HG03139 (cell line): ENCODE measurements at regions not wholly inside any gene's neighbourhood (a gene's known extent, or its start where the extent isn't known, plus 50 kb on each side); places are given as distances from the start of the nearest gene placed in this dataset.
"Not testable (repeated sequence)": the region's sequence is repeated elsewhere in the genome, so short reads cannot be mapped to it uniquely, and the experiment has no call there.

Experiments used
- ATAC-seq: cut with Tn5 transposase; IDR thresholded peaks from one replicate; pipeline ENCODE4 v1.9.1; 2021; ENCODE audit not compliant: unreplicated experiment

DNA sequence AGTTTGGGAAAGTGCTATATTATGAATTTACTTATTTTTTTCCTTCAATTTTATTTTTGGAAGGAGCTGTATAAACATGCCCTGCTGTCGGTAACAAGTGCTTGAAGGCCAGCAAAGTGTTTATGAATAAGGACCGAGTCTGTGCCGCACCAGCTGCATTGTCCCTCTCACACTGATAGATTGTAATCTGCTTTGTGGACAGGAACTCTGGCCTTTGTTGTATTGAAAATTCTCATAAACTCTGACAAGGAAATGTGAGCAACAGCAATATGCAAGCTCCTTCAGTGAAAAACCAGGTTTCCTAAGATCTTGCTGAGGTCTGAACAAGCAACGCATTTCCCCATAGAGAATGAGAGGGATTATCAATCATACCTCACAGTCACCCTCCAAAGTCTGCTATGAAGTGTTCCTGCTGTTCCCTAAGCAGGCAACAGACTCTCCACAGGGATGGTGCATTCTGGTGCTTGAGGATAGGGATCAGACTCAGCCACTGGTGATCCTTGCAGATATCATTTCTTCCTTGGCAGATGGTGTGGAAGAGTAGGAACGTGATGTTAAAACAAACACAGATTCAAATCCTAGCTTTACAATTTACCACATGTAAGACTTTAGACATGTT is 109.6 kb downstream of the KCNJ2 start:
- no peak for ATAC-seq

DNA sequence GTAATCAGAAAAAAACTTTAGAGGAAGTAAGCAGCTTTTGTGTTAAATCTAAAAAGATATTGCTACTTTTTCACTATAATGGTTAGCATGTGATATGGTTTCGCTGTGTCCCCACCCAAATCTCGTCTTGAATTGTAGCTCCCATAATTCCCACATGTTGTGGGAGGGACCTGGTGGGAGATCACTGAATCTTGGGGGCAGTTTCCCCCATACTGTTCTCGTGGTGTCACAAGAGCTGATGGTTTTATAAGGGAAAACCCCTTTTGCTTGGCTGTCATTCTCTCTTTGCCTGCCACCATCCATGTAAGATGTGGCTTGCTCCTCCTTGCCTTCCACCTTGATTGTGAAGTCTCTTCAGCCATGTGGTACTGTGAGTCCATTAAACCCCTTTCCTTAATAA is 117.1 kb downstream of the KCNJ2 start:
- no peak for ATAC-seq

DNA sequence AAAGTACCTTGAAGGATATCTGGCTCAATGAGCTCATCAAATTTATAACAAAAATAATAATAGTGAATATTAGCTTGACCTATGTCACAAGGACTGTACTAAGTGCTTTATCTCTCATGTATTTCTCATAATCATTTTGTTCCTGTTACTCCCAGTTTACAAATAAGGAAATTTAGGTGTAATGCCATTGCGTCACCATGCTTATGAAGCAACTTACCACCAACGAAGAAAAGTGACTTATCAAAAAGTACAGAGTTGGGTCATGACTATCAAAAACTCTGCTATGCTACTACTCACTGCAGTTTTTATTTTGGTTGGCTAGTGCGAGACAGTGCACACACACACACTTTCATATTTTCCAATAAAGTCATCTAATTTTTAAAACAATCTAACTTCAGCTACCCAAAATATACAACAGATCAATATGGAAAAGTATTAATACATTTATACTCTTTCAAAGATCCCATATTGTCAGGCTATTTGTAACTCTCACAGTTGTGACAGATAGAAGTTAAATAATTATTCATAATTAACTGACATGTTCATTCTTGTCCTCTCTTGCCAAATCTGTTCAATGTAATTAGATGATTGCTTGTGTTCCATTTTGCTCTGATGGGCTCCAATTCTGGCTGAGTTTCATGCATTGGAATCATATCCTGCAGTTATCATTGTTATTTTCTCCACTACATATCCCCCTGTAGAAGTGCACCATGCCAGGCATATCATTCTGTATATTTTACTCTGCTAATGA is 119.4 kb downstream of the KCNJ2 start:
- ATAC-seq = no peak

DNA sequence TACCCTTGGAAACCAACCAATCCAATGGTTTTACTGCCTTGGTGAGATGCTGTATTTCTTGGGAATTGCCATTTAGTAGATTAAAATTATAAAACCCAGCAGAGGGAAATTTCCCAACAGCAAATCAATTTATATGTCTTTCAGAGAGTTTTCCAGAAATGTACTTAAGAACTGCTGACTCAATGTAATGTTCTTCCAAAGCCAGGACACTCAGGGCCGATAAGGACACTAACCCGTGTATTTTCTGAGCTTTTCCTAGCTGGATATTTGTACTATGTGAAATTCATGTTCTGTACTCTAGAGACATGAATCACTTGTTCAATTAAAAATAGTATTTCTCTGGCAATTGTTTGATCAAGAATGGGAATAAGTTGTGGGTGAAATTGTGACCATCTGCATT is 121.4 kb downstream of the KCNJ2 start:
- ATAC-seq = no peak

DNA sequence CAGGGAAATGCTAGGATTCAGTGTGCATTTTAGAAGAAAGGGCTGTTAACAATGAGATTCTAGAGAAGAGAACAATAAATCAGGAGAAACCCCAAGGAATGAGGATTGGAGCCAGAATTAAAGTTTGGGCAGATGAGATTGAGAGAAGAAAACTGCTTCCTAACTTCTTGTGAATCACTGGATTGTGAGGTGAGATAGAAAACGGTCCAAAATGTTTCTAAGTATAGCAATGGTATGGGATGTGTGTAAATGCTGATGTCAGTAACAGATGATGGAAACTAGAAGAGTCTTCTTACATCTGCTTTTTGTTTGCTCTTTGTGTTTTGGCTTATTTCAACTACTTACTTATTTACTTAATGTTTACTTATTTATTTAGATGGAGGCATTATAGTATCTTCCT is 123.0 kb downstream of the KCNJ2 start:
- ATAC-seq = no peak

DNA sequence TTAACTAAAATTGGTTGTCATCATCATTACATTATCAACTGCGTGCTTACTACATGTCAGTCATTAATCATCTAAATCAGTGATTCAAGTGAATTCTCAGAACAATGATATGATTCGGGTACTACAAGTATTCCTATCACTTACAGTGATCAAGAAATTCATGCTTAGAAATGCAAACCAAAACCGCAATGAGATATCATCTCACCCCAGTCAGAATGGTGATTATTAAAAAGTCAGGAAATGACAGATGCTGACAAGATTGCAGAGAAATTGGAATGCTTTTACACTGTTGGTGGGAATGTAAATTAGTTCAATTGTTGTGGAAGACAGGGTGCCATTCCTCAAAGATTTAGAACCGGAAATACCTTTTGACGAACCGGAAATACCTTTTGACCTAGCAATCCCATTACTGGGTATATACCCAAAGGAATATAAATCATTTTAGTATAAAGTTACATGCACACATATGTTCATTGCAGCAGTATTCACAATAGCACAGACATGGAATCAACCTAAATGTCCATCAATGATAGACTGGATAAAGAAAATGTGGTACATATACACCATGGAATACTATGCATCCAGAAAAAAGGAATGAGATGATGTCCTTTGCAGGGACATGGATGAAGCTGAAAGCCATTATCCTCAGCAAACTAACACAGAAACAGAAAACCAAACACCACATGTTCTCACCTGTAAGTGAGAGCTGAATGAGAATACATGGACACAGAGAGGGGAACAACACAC is 124.4 kb downstream of the KCNJ2 start:
- ATAC-seq = not testable (repeated sequence)

DNA sequence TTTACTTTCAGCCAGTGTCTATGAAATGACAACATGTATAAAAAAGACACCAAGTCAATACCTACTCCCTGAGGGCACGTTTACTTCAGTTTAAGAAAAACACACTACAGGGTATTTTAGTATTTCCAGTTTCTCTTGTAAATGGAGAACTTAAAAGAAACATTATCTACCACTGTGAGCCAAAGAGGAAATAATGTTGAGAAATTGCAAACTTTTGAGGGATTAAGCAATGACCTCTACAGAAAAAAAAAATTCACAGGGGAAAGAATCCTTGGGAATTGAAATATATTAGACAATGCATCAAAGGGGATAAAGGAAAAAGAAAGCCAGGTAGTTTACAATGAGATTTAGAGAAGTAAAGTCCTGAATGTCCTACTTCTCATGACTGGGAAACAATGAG is 126.0 kb downstream of the KCNJ2 start:
- no peak for ATAC-seq

DNA sequence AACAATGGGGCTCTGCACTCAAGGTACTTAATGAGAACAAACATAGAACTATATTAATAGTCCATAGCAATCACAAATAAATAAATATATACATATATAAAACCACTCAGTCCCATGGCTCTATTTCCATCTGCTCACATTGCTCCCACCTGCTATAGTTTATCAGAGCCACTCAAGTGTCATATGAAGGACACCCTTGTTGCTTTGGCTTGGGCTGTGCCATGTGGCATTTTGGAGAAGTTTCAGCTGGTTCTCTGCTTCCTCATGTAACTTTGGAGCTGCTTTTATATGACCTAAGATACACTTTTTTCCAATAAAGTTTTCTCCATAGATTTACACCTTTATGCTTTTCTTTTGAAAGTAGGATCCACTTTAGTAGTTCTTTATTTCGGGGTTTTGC is 126.4 kb downstream of the KCNJ2 start:
- ATAC-seq = no peak

DNA sequence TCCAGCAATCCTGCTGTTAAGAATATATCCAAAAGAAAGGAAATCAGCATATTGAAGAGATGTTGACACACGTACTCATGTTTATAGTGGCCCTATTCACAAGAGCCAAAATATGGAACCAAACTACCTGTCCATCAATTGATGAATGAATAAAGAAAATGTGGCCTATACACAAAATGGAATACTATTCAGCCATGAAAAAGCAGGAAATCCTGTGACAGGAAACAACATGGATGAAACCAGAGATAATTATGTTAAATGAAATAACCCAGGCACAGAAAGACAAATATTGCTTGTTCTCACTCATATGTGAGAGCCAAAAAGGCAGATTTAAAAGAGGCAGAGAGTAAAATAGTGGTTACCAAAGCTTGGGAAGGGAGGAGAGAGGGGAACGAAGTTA is 127.1 kb downstream of the KCNJ2 start:
- no peak for ATAC-seq

DNA sequence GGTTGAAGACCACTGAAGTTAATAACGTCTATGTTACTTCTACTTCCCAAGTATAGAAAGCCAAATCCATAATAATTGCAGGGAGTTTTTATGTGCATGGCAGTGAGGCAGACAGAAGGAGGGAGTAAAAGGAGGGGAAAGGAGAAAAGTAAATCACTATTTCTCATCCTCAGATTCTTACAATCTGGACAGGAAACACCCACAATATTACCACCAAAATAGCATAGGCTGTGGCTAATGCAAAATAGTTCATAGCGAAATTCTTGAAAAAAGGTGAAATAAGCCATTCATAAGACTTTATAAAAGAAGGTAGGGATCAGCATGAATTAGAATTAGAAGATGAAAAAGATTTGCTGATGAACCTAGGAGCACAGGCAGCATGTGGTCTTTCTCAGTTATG is 128.1 kb downstream of the KCNJ2 start:
- no peak for ATAC-seq

DNA sequence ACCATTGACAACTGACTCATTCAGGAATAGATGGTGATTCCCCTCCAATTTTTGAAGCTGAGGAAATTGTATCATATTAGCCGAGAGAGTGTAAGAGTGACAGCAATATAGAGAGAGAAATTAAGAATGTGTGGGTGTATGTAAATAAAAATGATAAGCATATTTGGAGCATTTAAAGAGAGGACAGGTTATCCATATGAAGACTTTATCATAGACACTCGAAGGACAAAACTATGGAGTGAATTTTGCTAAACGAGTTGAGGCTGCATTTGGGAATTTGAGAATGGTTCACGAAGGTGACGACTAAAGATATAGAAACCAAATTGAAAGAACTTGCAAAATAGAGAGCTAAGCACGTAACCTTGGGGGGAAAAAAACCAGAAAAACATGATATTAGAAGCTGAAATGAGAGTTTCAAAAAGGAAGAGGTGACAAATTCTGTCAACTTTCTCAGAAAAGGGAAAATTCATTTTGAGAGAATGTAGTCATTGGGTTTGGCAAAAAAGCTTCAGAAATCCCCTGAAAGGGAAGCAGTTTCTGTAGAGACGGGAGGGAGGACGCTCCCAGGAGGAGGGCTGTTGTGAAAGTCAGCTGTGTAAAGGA is 129.7 kb downstream of the KCNJ2 start:
- ATAC-seq = no peak

DNA sequence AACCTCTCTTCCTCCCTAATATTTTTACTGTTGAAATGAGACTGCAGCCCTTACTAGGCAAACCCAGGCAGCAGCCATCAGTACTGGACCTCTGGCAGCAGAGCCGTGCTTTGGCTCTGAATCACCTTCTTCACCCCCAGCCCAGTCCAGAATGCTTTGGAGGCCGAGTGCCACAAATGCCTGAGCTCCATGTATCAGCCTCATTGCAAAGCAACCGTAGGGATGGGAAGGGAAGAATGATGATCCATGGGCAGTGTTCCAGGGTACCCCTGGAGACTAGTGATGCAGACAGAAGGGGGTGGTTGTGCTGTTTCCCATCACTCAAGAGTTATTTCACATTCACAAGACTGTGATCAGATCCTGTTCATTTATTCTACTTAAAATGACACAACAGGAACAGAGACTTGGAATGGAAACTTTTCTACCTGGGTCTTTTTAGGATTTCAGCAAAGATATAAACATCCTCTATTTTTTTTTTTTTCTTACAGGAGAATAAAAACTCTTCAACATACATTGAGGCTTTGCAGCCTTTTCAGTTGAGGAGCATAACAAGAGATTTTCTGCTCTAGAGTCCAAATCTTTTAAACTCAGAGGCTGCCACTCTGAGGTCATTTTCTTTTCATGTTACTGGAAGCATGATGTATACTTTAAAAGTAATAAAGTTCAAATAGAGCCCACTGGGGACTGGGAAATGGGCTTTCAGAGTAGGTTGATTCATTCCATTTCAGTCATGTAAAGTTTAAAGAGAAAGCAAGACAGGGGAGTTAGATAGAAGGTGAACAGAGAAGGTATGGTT is 138.3 kb downstream of the KCNJ2 start:
- ATAC-seq = no peak

DNA sequence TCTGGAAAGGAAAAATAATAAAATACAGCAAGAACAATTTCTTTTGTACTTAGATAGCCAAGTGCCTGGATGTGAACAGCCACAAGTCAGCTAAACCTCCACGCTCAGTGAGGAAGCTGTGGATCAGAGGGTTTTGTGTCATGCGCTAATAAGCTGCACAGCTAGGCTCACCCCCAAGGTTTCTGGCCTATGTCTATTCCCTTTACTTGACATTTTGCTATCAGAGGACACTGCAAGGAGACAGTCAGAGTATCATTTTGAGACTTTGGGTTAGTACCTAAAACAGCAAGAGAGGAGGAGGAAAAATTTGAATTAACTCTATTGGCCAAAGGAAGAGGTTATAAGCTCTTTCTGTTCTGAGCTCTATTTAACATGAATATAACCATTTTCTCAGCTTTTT is 139.3 kb downstream of the KCNJ2 start:
- no peak for ATAC-seq

DNA sequence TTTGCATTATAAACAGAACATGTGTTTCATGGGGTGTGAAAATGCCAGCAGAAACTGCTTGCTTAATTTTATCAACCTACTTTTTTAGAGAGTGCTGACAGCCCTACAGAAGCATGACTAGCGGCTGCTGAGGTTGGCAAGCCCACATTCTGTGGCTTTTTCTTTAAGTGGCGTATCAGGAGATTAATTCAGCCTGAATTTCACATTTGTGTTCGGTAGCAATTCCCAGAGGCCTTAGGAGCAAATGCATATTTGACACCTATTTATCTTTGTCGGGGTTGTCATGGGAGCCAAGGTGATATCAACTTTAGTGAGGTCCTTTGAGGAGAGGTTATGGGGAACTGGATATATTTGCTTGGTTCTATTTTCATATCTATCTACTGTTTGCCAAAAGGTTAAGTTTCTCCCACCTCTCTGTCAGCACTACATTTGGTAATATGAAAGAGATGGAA is 140.9 kb downstream of the KCNJ2 start:
- no peak for ATAC-seq

DNA sequence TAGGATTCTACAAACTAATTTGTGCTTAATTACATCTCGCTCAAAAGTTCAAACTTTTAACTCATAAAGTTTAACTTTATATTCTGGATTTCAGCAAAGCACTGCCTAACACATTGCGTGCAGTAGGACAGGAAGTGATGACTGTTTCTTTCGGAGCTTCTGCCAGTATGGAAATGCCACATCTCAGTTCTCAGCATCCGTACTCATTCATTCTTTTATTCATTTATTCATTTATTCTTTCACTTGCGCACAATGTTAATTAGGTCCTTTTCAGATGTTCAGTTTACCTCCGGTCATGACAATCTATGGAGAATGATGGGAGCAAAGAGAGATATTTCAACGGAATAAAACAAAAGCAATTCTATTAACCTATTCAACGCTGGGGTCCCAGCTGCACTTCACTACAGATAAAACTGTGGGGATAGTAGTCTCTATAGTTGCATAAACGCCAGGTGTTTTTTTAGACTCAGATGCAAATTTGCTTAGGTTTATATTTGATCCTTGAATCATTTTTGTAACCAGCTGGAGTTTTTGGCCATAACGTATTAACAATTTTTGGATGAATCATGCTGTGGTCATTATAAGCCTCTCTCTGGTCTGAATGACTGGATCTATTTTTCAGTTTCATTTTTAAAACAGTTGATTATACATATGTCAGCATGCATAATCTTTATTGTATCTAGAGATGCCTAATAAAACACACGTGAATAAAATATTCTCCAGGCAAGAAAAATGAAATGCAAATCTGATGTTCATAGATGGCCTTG is 143.9 kb downstream of the KCNJ2 start:
- no peak for ATAC-seq

DNA sequence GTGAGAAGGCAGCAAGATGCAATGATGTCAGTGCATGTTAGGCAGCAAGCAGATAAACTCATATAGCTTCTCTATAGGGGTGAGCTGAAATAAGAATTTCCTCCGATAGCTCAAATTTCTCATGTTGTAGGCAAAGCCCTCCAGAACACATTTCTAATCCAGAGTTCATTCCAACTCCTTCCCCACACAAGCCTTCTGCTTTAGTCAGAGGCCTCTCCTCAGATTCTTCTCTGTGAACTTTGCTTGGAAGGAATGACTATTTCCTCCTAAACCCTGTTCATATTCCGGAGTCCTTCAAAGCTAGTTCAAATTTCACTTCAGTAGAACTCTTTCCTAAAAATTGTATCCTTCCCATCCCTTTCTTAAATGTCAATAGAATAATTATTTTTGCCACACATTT is 144.8 kb downstream of the KCNJ2 start:
- no peak for ATAC-seq

DNA sequence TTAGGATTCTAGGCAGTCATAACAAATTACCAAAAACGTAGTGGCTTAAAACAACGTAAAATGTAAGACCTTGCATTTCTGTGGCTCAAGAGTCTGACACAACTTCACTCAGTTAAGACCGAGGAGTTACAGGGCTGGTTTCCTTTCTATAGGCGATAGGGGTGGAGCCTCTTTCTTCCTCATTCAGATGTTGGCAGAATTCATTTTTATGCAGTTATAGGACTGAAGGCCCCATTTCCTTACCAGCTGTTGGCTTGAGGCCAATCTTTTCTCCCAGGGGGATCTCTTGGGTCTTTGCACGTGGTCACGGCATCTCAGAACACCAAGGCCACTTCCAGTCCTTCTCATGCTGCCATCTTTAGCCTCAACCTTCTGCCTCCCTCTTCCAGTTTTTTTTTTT is 145.2 kb downstream of the KCNJ2 start:
- no peak for ATAC-seq

DNA sequence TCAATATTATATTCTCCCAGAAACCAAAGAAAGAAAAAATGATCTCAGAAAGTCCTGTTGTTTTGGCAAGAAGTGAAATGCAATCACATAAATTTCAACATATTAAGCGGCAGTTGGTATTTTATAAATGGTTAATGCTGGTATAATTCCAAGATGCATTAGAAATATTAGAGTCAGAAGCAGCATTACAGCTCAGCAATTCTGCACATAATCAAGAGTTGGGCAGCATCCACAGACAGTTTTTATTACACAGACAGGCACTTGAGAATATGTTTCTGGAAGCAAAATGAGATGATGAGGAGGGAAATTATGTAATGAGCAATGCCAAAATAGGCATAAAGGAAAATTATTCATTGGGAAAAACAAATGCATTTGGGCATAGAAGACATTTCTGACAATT is 148.1 kb downstream of the KCNJ2 start:
- ATAC-seq = no peak

DNA sequence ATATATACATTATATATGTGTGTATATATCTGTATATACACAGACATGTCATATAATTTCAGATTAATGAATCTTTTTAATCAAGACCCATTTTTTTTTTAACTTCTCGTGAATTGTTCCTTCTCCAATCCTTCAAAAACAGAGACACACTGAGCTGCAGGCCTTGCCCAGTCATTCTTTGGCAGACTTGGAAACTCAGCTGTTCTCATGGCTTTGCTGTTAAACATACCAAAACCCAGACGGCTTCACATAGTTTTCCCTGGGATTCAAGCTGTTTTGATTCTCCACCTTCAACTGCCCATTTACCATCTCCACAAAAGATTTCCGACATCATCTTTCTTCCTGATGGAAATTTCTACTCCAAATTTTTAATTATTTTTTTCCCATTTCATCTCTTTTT is 148.7 kb downstream of the KCNJ2 start:
- ATAC-seq = no peak

DNA sequence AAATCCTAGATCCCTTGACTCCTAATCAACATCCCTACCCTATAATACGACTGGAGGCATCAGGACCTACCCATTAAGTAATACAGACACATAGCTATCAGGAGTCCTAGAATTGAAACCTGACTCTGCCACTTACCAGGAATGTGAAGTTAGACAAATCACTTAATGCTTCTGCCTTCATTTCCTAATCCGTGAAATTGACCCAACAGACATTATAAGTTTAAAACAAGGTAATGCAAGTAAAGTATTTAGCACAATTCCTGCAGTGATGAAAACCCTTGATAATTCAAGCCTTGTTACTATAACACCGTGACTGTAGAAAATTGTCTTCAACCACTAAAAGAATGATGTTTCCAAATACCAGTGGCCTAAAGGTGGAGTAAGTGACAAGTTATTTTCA is 150.2 kb downstream of the KCNJ2 start:
- no peak for ATAC-seq
